ENCODE measurements at regions not wholly inside any gene's neighbourhood (a gene's known extent, or its start where the extent isn't known, plus 50 kb on each side); places are given as distances from the start of the nearest gene placed in this dataset.

- no peak for TF ChIP-seq CTCF (conservative IDR thresholded peaks at IDR 0.05; ENCODE audit: low read length)
- TF ChIP-seq EZH2phosphoT487 (IDR thresholded peaks at IDR 0.05; ENCODE audit: borderline replicate concordance) = no peak
Measured at GRCh38 chr2:6216234-6216633, 524.0 kb downstream of the SOX11 start.

Data from Loucy (cell line).